Activated naive CD8-positive, alpha-beta T cell treated with anti-CD3 and anti-CD28 coated beads, Interleukin-2, amount 10 ng/mL, durations not matched to agents 7 days and 5 days (primary cell): ENCODE measurements at regions not wholly inside any gene's neighbourhood (a gene's known extent, or its start where the extent isn't known, plus 50 kb on each side); places are given as distances from the start of the nearest gene placed in this dataset.

Source experiments
- ATAC-seq: fragments of 150-1000 bp; cut with Tn5 transposase; one replicate; pipeline ENCODE4 v1.10.0; 2021; ENCODE audit warnings: low read depth, moderate library complexity
- POLR2A ChIA-PET: fragments of 350-600 bp; sonication (Branson Sonifier 250); formaldehyde crosslinking; loops from one replicate; lab custom pipeline; 2021; ENCODE audit warnings: antibody characterized with exemption; lab: Charles Lee
- DNase-seq: peaks from one replicate; pipeline ENCODE4 v3.0.0; 2021
- H3K27ac Mint-ChIP-seq: one replicate; pipeline ENCODE4 v1.8.0; 2022; ENCODE audit warnings: mild to moderate bottlenecking, mixed read lengths
- H3K27me3 Mint-ChIP-seq: one replicate; pipeline ENCODE4 v1.8.0; 2022; ENCODE audit warnings: mild to moderate bottlenecking, moderate library complexity, mixed read lengths
- H3K36me3 Mint-ChIP-seq: one replicate; pipeline ENCODE4 v1.8.0; 2021; ENCODE audit warnings: mild to moderate bottlenecking, mixed read lengths
- H3K4me1 Mint-ChIP-seq: one replicate; pipeline ENCODE4 v1.8.0; 2021; ENCODE audit warnings: mixed read lengths
- H3K4me3 Mint-ChIP-seq: one replicate; pipeline ENCODE4 v1.8.0; 2022; ENCODE audit warnings: mild to moderate bottlenecking, moderate library complexity, mixed read lengths
- H3K9me3 Mint-ChIP-seq: one replicate; pipeline ENCODE4 v1.8.0; 2021; ENCODE audit warnings: mixed read lengths

GRCh38 chr22:49380095-49380827, 447.4 kb downstream of the BRD1 start:
- Mint-ChIP-seq H3K4me1 (no peaks in the 10 kb centered on the region), H3K27me3 (no peaks in the 10 kb centered on the region), H3K36me3 (no peaks in the 10 kb centered on the region), H3K4me3 (no peak overlapping the region), H3K9me3 (no peaks in the 10 kb centered on the region), H3K27ac (no peak overlapping the region)
- DNase-seq (no peak), ATAC-seq (no peak)
- POLR2A ChIA-PET: no interaction called here

- H3K27me3 Mint-ChIP-seq: peaks cover 3% of the 10 kb centered on the region
- H3K9me3 Mint-ChIP-seq: no peaks in the 10 kb centered on the region
- no peak overlapping the region for H3K4me3 Mint-ChIP-seq
- no peak overlapping the region for H3K27ac Mint-ChIP-seq
- no peaks in the 10 kb centered on the region for H3K4me1 Mint-ChIP-seq
- POLR2A ChIA-PET: no interaction called here
- no peaks in the 10 kb centered on the region for H3K36me3 Mint-ChIP-seq
- DNase-seq (no peak), ATAC-seq (no peak)
These were observed 450.4 kb downstream of the BRD1 start for GRCh38 chr22:49377306-49377705.

- DNase-seq: no peak
- no peak for ATAC-seq
- no peaks in the 10 kb centered on the region for H3K36me3 Mint-ChIP-seq
- peaks cover 3% of the 10 kb centered on the region for H3K27me3 Mint-ChIP-seq
- H3K9me3 Mint-ChIP-seq: no peaks in the 10 kb centered on the region
- no peaks in the 10 kb centered on the region for H3K4me1 Mint-ChIP-seq
- H3K4me3 Mint-ChIP-seq: no peak overlapping the region
- POLR2A ChIA-PET: no interaction called here
- H3K27ac Mint-ChIP-seq: no peak overlapping the region
These were observed 453.9 kb downstream of the BRD1 start for GRCh38 chr22:49373801-49374226.

GRCh38 chr22:49373289-49373666, 454.4 kb downstream of the BRD1 start:
- H3K4me1 Mint-ChIP-seq: no peaks in the 10 kb centered on the region
- no peak for ATAC-seq
- no peaks in the 10 kb centered on the region for H3K9me3 Mint-ChIP-seq
- DNase-seq: no peak
- H3K4me3 Mint-ChIP-seq: no peak overlapping the region
- peaks cover 3% of the 10 kb centered on the region for H3K27me3 Mint-ChIP-seq
- no peaks in the 10 kb centered on the region for H3K36me3 Mint-ChIP-seq
- H3K27ac Mint-ChIP-seq: no peak overlapping the region
- POLR2A ChIA-PET: no interaction called here

DNA sequence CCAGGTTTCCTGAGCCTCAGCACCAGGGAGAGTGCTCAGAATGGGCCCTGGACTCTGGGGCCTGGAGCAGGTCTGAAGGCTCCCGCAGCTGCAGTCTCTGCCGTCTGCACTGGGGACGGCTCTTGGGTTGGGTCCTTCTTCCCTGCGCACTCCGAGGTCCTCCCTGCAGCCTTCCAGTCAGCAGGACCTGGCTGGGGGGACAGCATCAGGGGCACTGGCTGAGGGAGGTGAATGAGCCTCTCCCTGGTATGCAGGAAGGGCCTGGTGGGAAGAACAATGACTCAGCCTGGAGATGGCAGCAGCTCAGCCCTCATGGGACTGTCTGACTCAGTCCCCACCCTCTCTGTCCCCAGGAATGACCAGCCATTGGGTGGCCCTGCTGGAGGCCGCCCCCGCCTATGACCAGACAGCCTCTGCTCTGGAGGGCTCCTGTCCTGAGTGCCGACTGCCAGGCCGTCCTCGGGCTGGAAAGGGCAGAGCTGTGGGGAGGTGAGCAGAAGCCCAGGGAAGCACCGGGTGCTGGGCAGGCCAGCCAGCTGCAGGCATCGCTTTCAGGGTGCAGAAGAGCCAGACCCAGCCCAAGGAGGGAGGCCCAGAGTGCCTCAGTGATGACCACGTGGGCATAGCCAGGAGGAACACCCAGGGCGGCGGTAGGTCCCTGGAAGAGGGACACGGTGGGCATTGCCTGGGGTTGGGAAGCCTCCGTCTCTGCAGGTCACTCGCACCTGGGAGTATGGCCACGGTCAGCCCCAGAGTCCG, 455.0 kb downstream of the BRD1 start:
- POLR2A ChIA-PET: no interaction called here
- H3K9me3 Mint-ChIP-seq: no peaks in the 10 kb centered on the region

GRCh38 chr22:49372111-49372529, 455.6 kb downstream of the BRD1 start:
- H3K9me3 Mint-ChIP-seq: no peaks in the 10 kb centered on the region
- no peak overlapping the region for H3K27ac Mint-ChIP-seq
- H3K4me1 Mint-ChIP-seq: no peaks in the 10 kb centered on the region
- no peaks in the 10 kb centered on the region for H3K36me3 Mint-ChIP-seq
- peaks cover 3% of the 10 kb centered on the region for H3K27me3 Mint-ChIP-seq
- no peak overlapping the region for H3K4me3 Mint-ChIP-seq
- ATAC-seq (no peak), DNase-seq (no peak)
- POLR2A ChIA-PET: no interaction called here

More for the DNA sequence above, 455.0 kb downstream of the BRD1 start:
- H3K27ac Mint-ChIP-seq: no peak overlapping the region
- no peak overlapping the region for H3K4me3 Mint-ChIP-seq
- ATAC-seq (no peak), DNase-seq (no peak)
- no peaks in the 10 kb centered on the region for H3K36me3 Mint-ChIP-seq
- H3K4me1 Mint-ChIP-seq: no peaks in the 10 kb centered on the region
- peaks cover 3% of the 10 kb centered on the region for H3K27me3 Mint-ChIP-seq

- H3K27me3 Mint-ChIP-seq: peaks cover 3% of the 10 kb centered on the region
- H3K36me3 Mint-ChIP-seq: no peaks in the 10 kb centered on the region
- no peak for DNase-seq
- H3K9me3 Mint-ChIP-seq: no peaks in the 10 kb centered on the region
- no peak for ATAC-seq
- H3K4me1 Mint-ChIP-seq: no peaks in the 10 kb centered on the region
- no peak overlapping the region for H3K4me3 Mint-ChIP-seq
- POLR2A ChIA-PET: no interaction called here
- H3K27ac Mint-ChIP-seq: no peak overlapping the region
These were observed 456.2 kb downstream of the BRD1 start for GRCh38 chr22:49371325-49372110.

- POLR2A ChIA-PET: no interaction called here
- no peaks in the 10 kb centered on the region for H3K36me3 Mint-ChIP-seq
- no peak for ATAC-seq
These were observed 456.9 kb downstream of the BRD1 start for GRCh38 chr22:49370627-49371301.

GRCh38 chr22:49369726-49370626, 457.7 kb downstream of the BRD1 start:
- Mint-ChIP-seq H3K27ac (no peak overlapping the region), H3K4me1 (no peaks in the 10 kb centered on the region), H3K9me3 (no peaks in the 10 kb centered on the region), H3K27me3 (peaks cover 3% of the 10 kb centered on the region), H3K36me3 (no peaks in the 10 kb centered on the region), H3K4me3 (no peak overlapping the region)
- DNase-seq (no peak), ATAC-seq (no peak)
- POLR2A ChIA-PET: no interaction called here

More at GRCh38 chr22:49370627-49371301, 456.9 kb downstream of the BRD1 start:
- Mint-ChIP-seq H3K4me3 (no peak overlapping the region), H3K27ac (no peak overlapping the region), H3K9me3 (no peaks in the 10 kb centered on the region), H3K4me1 (no peaks in the 10 kb centered on the region), H3K27me3 (peaks cover 3% of the 10 kb centered on the region)
- no peak for DNase-seq

- Mint-ChIP-seq H3K36me3 (no peaks in the 10 kb centered on the region), H3K4me3 (no peak overlapping the region), H3K27me3 (peaks cover 3% of the 10 kb centered on the region), H3K27ac (no peak overlapping the region), H3K9me3 (no peaks in the 10 kb centered on the region), H3K4me1 (no peaks in the 10 kb centered on the region)
- ATAC-seq (no peak), DNase-seq (peak; percentile 8)
- POLR2A ChIA-PET: no interaction called here
These were observed 458.5 kb downstream of the BRD1 start for GRCh38 chr22:49368976-49369725.

DNA sequence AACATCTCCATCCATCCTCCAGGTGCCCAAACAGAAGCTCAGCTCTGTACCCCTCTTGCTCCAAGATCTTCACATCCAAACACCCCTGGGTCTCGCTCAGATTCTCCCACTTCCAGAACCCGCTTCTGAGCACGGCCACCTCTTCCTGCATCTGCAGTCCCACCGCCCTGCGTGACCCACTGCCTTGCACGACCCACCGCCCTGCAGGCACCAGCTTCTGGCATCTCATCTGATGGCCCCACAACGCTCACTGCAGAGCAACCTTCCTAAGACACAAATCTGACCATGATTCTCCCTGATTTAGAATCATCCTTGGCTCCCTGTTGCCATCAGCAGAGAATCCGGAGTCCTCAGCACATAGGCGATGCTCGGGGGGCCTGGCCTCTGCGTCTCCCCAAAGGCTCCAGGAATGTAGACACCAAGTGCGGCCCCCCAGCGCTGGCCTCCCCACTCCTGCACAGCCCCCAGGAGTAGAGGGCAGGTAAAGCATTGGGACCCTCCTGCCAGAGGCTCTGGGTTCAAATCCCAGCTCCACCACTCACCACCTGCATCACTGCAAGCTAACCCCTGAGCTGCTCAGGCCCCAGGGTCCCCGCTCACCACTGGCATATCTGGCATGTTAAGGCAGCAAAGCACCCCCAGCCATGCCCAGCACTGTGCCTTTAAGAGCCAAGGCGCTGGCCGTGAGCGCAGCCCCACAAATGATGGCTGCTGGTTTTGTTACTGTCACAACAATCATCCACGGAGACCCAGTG, 459.3 kb downstream of the BRD1 start:
- H3K27me3 Mint-ChIP-seq: peaks cover 3% of the 10 kb centered on the region
- no peaks in the 10 kb centered on the region for H3K9me3 Mint-ChIP-seq
- POLR2A ChIA-PET: no interaction called here
- no peak overlapping the region for H3K4me3 Mint-ChIP-seq
- no peak overlapping the region for H3K27ac Mint-ChIP-seq
- DNase-seq (no peak), ATAC-seq (no peak)
- H3K4me1 Mint-ChIP-seq: no peaks in the 10 kb centered on the region
- H3K36me3 Mint-ChIP-seq: no peaks in the 10 kb centered on the region
